ENCODE measurements at regions not wholly inside any gene's neighbourhood (a gene's known extent, or its start where the extent isn't known, plus 50 kb on each side); places are given as distances from the start of the nearest gene placed in this dataset.

GRCh38 chr2:82234283-82234874 is 1929.8 kb upstream of the LRRTM1 start:
- TF ChIP-seq EZH2 (IDR thresholded peaks at IDR 0.05) (no peak), FOXP2 (optimal IDR thresholded peaks at IDR 0.05; ENCODE audit: control extremely low read depth, extremely low read length, insufficient read depth) (no peak), POLR2AphosphoS5 (IDR thresholded peaks at IDR 0.05; ENCODE audit: borderline replicate concordance, low read depth, low read length) (no peak)
- Histone ChIP-seq H3K9ac (ENCODE audit: insufficient read length) (no peak overlapping the region), H3K9me3 (ENCODE audit: low read depth, low read length) (no peaks in the 10 kb centered on the region), H3K27ac (no peak overlapping the region), H3K36me3 (ENCODE audit: insufficient read depth, low read length) (no peaks in the 10 kb centered on the region), H3K4me3 (no peak overlapping the region)
- DNase-seq (ENCODE audit: low read depth, low spot score) = no peak

- no peak overlapping the region for H3K27ac ChIP-seq
- H3K9ac ChIP-seq (ENCODE audit: insufficient read length) = no peak overlapping the region
- H3K4me3 ChIP-seq = no peak overlapping the region
- TF ChIP-seq FOXP2 (optimal IDR thresholded peaks at IDR 0.05; ENCODE audit: control extremely low read depth, extremely low read length, insufficient read depth) (no peak), POLR2AphosphoS5 (IDR thresholded peaks at IDR 0.05; ENCODE audit: borderline replicate concordance, low read depth, low read length) (no peak), EZH2 (IDR thresholded peaks at IDR 0.05) (no peak)
- H3K36me3 ChIP-seq (ENCODE audit: insufficient read depth, low read length) = no peaks in the 10 kb centered on the region
- H3K9me3 ChIP-seq (ENCODE audit: low read depth, low read length) = no peaks in the 10 kb centered on the region
- no peak for DNase-seq (ENCODE audit: low read depth, low spot score)
These were observed 1929.3 kb upstream of the LRRTM1 start for GRCh38 chr2:82233806-82234205.

- TF ChIP-seq FOXP2 (optimal IDR thresholded peaks at IDR 0.05; ENCODE audit: control extremely low read depth, extremely low read length, insufficient read depth) (no peak), EZH2 (IDR thresholded peaks at IDR 0.05) (no peak), POLR2AphosphoS5 (IDR thresholded peaks at IDR 0.05; ENCODE audit: borderline replicate concordance, low read depth, low read length) (no peak)
- H3K9ac ChIP-seq (ENCODE audit: insufficient read length) = no peak overlapping the region
- no peaks in the 10 kb centered on the region for H3K9me3 ChIP-seq (ENCODE audit: low read depth, low read length)
- no peak for DNase-seq (ENCODE audit: low read depth, low spot score)
- H3K4me3 ChIP-seq = no peak overlapping the region
- no peak overlapping the region for H3K27ac ChIP-seq
- no peaks in the 10 kb centered on the region for H3K36me3 ChIP-seq (ENCODE audit: insufficient read depth, low read length)
These were observed 1925.9 kb upstream of the LRRTM1 start for GRCh38 chr2:82230406-82230805.

- Histone ChIP-seq H3K9ac (ENCODE audit: insufficient read length) (no peak overlapping the region), H3K36me3 (ENCODE audit: insufficient read depth, low read length) (no peaks in the 10 kb centered on the region), H3K9me3 (ENCODE audit: low read depth, low read length) (no peaks in the 10 kb centered on the region), H3K27ac (no peak overlapping the region), H3K4me3 (no peak overlapping the region)
- DNase-seq (ENCODE audit: low read depth, low spot score) = no peak
- TF ChIP-seq EZH2 (IDR thresholded peaks at IDR 0.05) (no peak), FOXP2 (optimal IDR thresholded peaks at IDR 0.05; ENCODE audit: control extremely low read depth, extremely low read length, insufficient read depth) (no peak), POLR2AphosphoS5 (IDR thresholded peaks at IDR 0.05; ENCODE audit: borderline replicate concordance, low read depth, low read length) (no peak)
These were observed 1921.9 kb upstream of the LRRTM1 start for GRCh38 chr2:82226441-82226840.

GRCh38 chr2:82224301-82224940 is 1919.9 kb upstream of the LRRTM1 start:
- DNase-seq (ENCODE audit: low read depth, low spot score) = no peak
- Histone ChIP-seq H3K9me3 (ENCODE audit: low read depth, low read length) (no peaks in the 10 kb centered on the region), H3K36me3 (ENCODE audit: insufficient read depth, low read length) (no peaks in the 10 kb centered on the region), H3K4me3 (no peak overlapping the region), H3K27ac (no peak overlapping the region), H3K9ac (ENCODE audit: insufficient read length) (no peak overlapping the region)
- TF ChIP-seq POLR2AphosphoS5 (IDR thresholded peaks at IDR 0.05; ENCODE audit: borderline replicate concordance, low read depth, low read length) (no peak), EZH2 (IDR thresholded peaks at IDR 0.05) (no peak), FOXP2 (optimal IDR thresholded peaks at IDR 0.05; ENCODE audit: control extremely low read depth, extremely low read length, insufficient read depth) (no peak)

GRCh38 chr2:82215212-82215611 is 1910.7 kb upstream of the LRRTM1 start:
- H3K27ac ChIP-seq = no peak overlapping the region
- H3K4me3 ChIP-seq = no peak overlapping the region
- H3K9me3 ChIP-seq (ENCODE audit: low read depth, low read length) = no peaks in the 10 kb centered on the region
- no peak for DNase-seq (ENCODE audit: low read depth, low spot score)
- TF ChIP-seq FOXP2 (optimal IDR thresholded peaks at IDR 0.05; ENCODE audit: control extremely low read depth, extremely low read length, insufficient read depth) (no peak), POLR2AphosphoS5 (IDR thresholded peaks at IDR 0.05; ENCODE audit: borderline replicate concordance, low read depth, low read length) (no peak), EZH2 (IDR thresholded peaks at IDR 0.05) (no peak)
- no peaks in the 10 kb centered on the region for H3K36me3 ChIP-seq (ENCODE audit: insufficient read depth, low read length)
- H3K9ac ChIP-seq (ENCODE audit: insufficient read length) = no peak overlapping the region

GRCh38 chr2:82199493-82199852 is 1894.9 kb upstream of the LRRTM1 start:
- DNase-seq (ENCODE audit: low read depth, low spot score) = no peak
- Histone ChIP-seq H3K9ac (ENCODE audit: insufficient read length) (no peak overlapping the region), H3K27ac (no peak overlapping the region), H3K36me3 (ENCODE audit: insufficient read depth, low read length) (no peaks in the 10 kb centered on the region), H3K4me3 (no peak overlapping the region), H3K9me3 (ENCODE audit: low read depth, low read length) (no peaks in the 10 kb centered on the region)
- TF ChIP-seq POLR2AphosphoS5 (IDR thresholded peaks at IDR 0.05; ENCODE audit: borderline replicate concordance, low read depth, low read length) (no peak), EZH2 (IDR thresholded peaks at IDR 0.05) (no peak), FOXP2 (optimal IDR thresholded peaks at IDR 0.05; ENCODE audit: control extremely low read depth, extremely low read length, insufficient read depth) (no peak)

GRCh38 chr2:82198809-82199492 is 1894.4 kb upstream of the LRRTM1 start:
- TF ChIP-seq EZH2 (IDR thresholded peaks at IDR 0.05) = no peak
- TF ChIP-seq POLR2AphosphoS5 (IDR thresholded peaks at IDR 0.05; ENCODE audit: borderline replicate concordance, low read depth, low read length) = no peak
- TF ChIP-seq FOXP2 (optimal IDR thresholded peaks at IDR 0.05; ENCODE audit: control extremely low read depth, extremely low read length, insufficient read depth) = no peak
- H3K36me3 ChIP-seq (ENCODE audit: insufficient read depth, low read length) = no peaks in the 10 kb centered on the region
- H3K4me3 ChIP-seq = no peak overlapping the region
- H3K9ac ChIP-seq (ENCODE audit: insufficient read length) = no peak overlapping the region
- H3K9me3 ChIP-seq (ENCODE audit: low read depth, low read length) = no peaks in the 10 kb centered on the region
- no peak for DNase-seq (ENCODE audit: low read depth, low spot score)
- no peak overlapping the region for H3K27ac ChIP-seq

Data from SK-N-MC (cell line).